Natural killer cell (primary cell): ENCODE measurements at regions not wholly inside any gene's neighbourhood (a gene's known extent, or its start where the extent isn't known, plus 50 kb on each side); places are given as distances from the start of the nearest gene placed in this dataset.

Experiments
- ATAC-seq, 3 donors: fragments of 150-1000 bp in 2 of 3; fragments of 200-7000 bp in 1 of 3; cut with Tn5 transposase; 1 replicate in 1 of 3; 2 replicates in 2 of 3; pipeline ENCODE4 v1.10.0; 2021; ENCODE audit warnings: mild to moderate bottlenecking in 2 of 3, moderate library complexity in 2 of 3
- DNase-seq, 2 donors: peaks; one replicate each; pipeline versions ENCODE4 v3.0.0 to v3.0.0-alpha.2; 2013 to 2021; ENCODE audit warnings: mixed read lengths in 1 of 2
- H3K27ac ChIP-seq: one replicate; pipeline ENCODE4 v1.5.1; 2013; ENCODE audit warnings: mild to moderate bottlenecking, low read length
- H3K27me3 ChIP-seq: one replicate; pipeline ENCODE4 v1.6.1; 2013; ENCODE audit warnings: low read length; ENCODE audit not compliant: control insufficient read depth, insufficient read depth
- H3K36me3 ChIP-seq: one replicate; pipeline ENCODE4 v1.6.1; 2013; ENCODE audit warnings: low read length; ENCODE audit not compliant: control insufficient read depth, insufficient read depth
- H3K4me1 ChIP-seq: one replicate; pipeline ENCODE4 v1.6.1; 2013; ENCODE audit warnings: low read length; ENCODE audit not compliant: control insufficient read depth, insufficient read depth
- H3K4me3 ChIP-seq: one replicate; pipeline ENCODE4 v1.5.1; 2013; ENCODE audit warnings: low read length
- H3K9me3 ChIP-seq: one replicate; pipeline ENCODE4 v1.6.1; 2013; ENCODE audit warnings: low read length; ENCODE audit not compliant: control insufficient read depth, insufficient read depth
- H3K27ac Mint-ChIP-seq, 2 donors: one replicate each; pipeline ENCODE4 v1.8.0; 2022; ENCODE audit warnings: mild to moderate bottlenecking in 2 of 2, mixed read lengths in 2 of 2, moderate library complexity in 1 of 2
- H3K27me3 Mint-ChIP-seq, 2 donors: one replicate each; pipeline ENCODE4 v1.8.0; 2022; ENCODE audit warnings: low read depth in 2 of 2, mixed read lengths in 2 of 2
- H3K36me3 Mint-ChIP-seq: one replicate; pipeline ENCODE4 v1.8.0; 2022; ENCODE audit warnings: mixed read lengths
- H3K4me1 Mint-ChIP-seq, 2 donors: one replicate each; pipeline ENCODE4 v1.8.0; 2022; ENCODE audit warnings: mixed read lengths in 2 of 2
- H3K4me3 Mint-ChIP-seq: one replicate; pipeline ENCODE4 v1.8.0; 2022; ENCODE audit warnings: mild to moderate bottlenecking, moderate library complexity, mixed read lengths
- H3K9me3 Mint-ChIP-seq, 2 donors: one replicate each; pipeline ENCODE4 v1.8.0; 2022; ENCODE audit warnings: mixed read lengths in 2 of 2
- WGBS: methylation state at CpG from one replicate; pipeline ENCODE4 v1.1.7; 2013; ENCODE audit warnings: missing lambda C conversion rate; ENCODE audit not compliant: insufficient coverage; 5-methylcytosine and 5-hydroxymethylcytosine counted together
- intact Hi-C: fragments of 100-400 bp; cut with micrococcal nuclease; formaldehyde crosslinking; loops from one replicate; pipeline ENCODE4 v1.14.2; 2022
- TF ChIP-seq, protein P1 (sequence below): fragments of 200-600 bp; IDR thresholded peaks from one replicate; pipeline ENCODE4 v1.8.0; 2022; ENCODE audit warnings: antibody characterized with exemption

DNA sequence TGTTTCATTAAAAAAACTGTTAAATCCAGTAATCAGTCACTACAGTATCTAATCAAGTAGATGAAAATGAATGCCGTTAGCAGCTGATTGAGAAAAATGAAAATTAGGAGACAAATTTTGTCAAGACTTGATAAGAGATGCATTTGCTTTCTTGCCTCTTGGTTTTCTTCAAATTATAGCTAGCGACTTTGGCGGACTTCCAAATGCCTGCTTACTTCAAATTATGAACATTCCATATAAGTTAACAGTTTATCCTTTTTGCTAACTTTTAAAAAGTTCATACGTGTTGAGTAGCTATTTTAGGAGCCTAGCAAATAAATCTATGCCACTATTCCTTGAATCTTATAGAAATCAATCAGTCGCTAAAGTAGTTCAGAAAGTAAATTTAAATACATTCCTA lies 58.8 kb downstream of the PPP4R3C start:
- ATAC-seq (no peak), DNase-seq (no peak)
- Histone ChIP-seq H3K27ac (no peak overlapping the region), H3K27me3 (no peaks in the 10 kb centered on the region), H3K9me3 (no peaks in the 10 kb centered on the region), H3K36me3 (no peaks in the 10 kb centered on the region), H3K4me3 (no peak overlapping the region), H3K4me1 (no peaks in the 10 kb centered on the region)
- Mint-ChIP-seq H3K36me3 (no peaks in the 10 kb centered on the region), H3K4me3 (no peak overlapping the region), H3K27ac (no peak overlapping the region), H3K9me3 (peaks cover 7 to 14% of the 10 kb centered on the region in 2 donors), H3K27me3 (no peaks in the 10 kb centered on the region), H3K4me1 (no peaks in the 10 kb centered on the region)
- intact Hi-C loops, result no loop called here
- 95% methylated on average over 3 of the region's 5 CpGs for WGBS
- TF ChIP-seq, protein P1, sequence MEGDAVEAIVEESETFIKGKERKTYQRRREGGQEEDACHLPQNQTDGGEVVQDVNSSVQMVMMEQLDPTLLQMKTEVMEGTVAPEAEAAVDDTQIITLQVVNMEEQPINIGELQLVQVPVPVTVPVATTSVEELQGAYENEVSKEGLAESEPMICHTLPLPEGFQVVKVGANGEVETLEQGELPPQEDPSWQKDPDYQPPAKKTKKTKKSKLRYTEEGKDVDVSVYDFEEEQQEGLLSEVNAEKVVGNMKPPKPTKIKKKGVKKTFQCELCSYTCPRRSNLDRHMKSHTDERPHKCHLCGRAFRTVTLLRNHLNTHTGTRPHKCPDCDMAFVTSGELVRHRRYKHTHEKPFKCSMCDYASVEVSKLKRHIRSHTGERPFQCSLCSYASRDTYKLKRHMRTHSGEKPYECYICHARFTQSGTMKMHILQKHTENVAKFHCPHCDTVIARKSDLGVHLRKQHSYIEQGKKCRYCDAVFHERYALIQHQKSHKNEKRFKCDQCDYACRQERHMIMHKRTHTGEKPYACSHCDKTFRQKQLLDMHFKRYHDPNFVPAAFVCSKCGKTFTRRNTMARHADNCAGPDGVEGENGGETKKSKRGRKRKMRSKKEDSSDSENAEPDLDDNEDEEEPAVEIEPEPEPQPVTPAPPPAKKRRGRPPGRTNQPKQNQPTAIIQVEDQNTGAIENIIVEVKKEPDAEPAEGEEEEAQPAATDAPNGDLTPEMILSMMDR, result no peak

DNA sequence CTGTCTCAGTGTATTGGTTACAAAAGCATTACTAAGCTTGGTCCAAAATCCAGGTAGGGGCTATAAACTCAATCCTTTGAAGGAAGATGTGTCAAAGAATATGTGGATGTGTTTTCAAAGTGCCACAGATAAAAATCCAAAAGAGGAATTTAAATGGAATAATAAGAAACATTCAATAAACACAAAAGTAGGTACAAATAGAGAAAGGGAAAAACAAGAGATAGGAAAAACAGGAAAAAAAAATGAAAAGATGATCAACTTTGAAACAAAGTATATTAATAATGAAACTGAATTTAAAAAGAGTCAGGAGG lies 64.0 kb downstream of the PPP4R3C start:
- Mint-ChIP-seq H3K36me3 (no peaks in the 10 kb centered on the region), H3K9me3 (peaks cover 3 to 6% of the 10 kb centered on the region in 2 donors), H3K4me3 (no peak overlapping the region), H3K4me1 (no peaks in the 10 kb centered on the region), H3K27ac (no peak overlapping the region), H3K27me3 (no peaks in the 10 kb centered on the region)
- Histone ChIP-seq H3K4me1 (no peaks in the 10 kb centered on the region), H3K36me3 (no peaks in the 10 kb centered on the region), H3K27ac (no peak overlapping the region), H3K9me3 (no peaks in the 10 kb centered on the region), H3K27me3 (no peaks in the 10 kb centered on the region), H3K4me3 (no peak overlapping the region)
- intact Hi-C loops, result no loop called here
- DNase-seq (no peak), ATAC-seq (no peak)
- TF ChIP-seq, protein P1, result no peak

DNA sequence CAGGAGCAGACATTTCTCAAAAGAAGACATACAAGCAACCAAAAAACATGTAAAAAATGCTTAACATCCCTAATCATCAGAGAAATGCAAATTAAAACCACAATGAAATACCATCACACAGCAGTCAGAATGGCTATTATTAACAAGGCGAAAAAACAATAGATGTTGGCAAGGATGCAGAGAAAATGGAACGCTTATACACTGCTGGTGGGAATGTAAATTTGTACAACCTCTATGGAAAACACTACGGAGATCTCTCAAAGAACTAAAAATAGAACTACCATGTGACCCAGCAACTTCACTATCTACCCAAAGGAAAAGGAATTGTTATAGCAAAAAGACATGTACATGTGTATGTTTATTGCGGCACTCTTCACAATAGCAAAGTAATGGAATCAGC lies 71.5 kb downstream of the PPP4R3C start:
- Mint-ChIP-seq H3K27ac (no peak overlapping the region), H3K27me3 (no peaks in the 10 kb centered on the region), H3K4me3 (no peak overlapping the region), H3K4me1 (no peaks in the 10 kb centered on the region), H3K9me3 (peaks cover 0 to 3% of the 10 kb centered on the region in 2 donors), H3K36me3 (no peaks in the 10 kb centered on the region)
- no peak for DNase-seq
- Histone ChIP-seq H3K4me1 (no peaks in the 10 kb centered on the region), H3K27ac (no peak overlapping the region), H3K9me3 (no peaks in the 10 kb centered on the region), H3K36me3 (no peaks in the 10 kb centered on the region), H3K27me3 (no peaks in the 10 kb centered on the region), H3K4me3 (no peak overlapping the region)
- TF ChIP-seq, protein P1, result no peak
- 69% methylated on average over 2 of the region's 4 CpGs for WGBS
- ATAC-seq, result no peak
- intact Hi-C loops, result no loop called here

DNA sequence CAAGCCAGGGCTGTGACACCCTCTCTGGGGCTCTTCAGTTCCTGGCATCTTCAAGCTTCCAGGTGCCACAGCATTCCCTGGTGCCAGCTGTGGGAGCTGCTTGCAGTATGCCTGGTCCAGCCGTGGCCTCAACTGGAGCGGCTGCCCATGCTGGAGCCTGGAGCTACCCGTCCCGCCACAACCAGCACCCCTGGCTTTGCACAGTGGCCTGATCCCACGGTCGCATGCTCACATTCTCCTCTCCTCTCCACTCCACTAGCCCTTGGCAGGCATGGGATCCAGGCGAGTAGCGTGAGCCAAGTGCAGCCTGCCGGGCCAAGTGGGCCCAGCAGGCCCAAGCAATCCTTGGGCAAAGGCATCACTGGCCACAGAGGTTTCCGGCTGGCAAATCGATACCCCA lies 81.7 kb downstream of the PPP4R3C start:
- Histone ChIP-seq H3K27ac (no peak overlapping the region), H3K27me3 (no peaks in the 10 kb centered on the region), H3K4me1 (no peaks in the 10 kb centered on the region), H3K36me3 (no peaks in the 10 kb centered on the region), H3K4me3 (no peak overlapping the region), H3K9me3 (no peaks in the 10 kb centered on the region)
- DNase-seq (no peak), ATAC-seq (no peak)
- H3K9me3 Mint-ChIP-seq, result no peaks in the 10 kb centered on the region
- no peak overlapping the region for H3K27ac Mint-ChIP-seq
- intact Hi-C loops, result no loop called here
- H3K4me1 Mint-ChIP-seq, result no peaks in the 10 kb centered on the region
- no peak overlapping the region for H3K4me3 Mint-ChIP-seq
- H3K27me3 Mint-ChIP-seq, result no peaks in the 10 kb centered on the region
- 94% methylated on average over 11 of the region's 11 CpGs for WGBS
- TF ChIP-seq, protein P1, result no peak
- H3K36me3 Mint-ChIP-seq, result no peaks in the 10 kb centered on the region
